OCI-LY7 (cell line): ENCODE measurements at regions not wholly inside any gene's neighbourhood (a gene's known extent, or its start where the extent isn't known, plus 50 kb on each side); places are given as distances from the start of the nearest gene placed in this dataset.

Experiments used
- BruUV-seq: library from RNA; stranded (reverse); fragments of 400-500 nt; replicated peaks from 2 replicates; lab custom pipeline; 2021; lab: Mats Ljungman, UMichigan
- CTCF ChIA-PET: fragments of 300-600 bp; sonication (Branson Sonifier 250); formaldehyde crosslinking; loops from one replicate; lab custom pipeline; 2022; ENCODE audit warnings: antibody characterized with exemption; ENCODE audit not compliant: unreplicated experiment; lab: Charles Lee
- POLR2A ChIA-PET: fragments of 300-600 bp; sonication (Branson Sonifier 250); formaldehyde crosslinking; loops from one replicate; lab custom pipeline; 2022; ENCODE audit warnings: antibody characterized with exemption; lab: Charles Lee
- DNase-seq: peaks from one replicate; pipeline ENCODE4 v3.0.0-alpha.2; 2015; ENCODE audit warnings: low spot score
- H2AFZ ChIP-seq: fragments of 200-600 bp; sonication (generic), shearing (Covaris generic); 2 replicates; pipeline ENCODE4 v1.6.1; 2014; ENCODE audit warnings: mild to moderate bottlenecking, antibody characterized with exemption, low read length, moderate library complexity
- H3K27ac ChIP-seq: fragments of 200-600 bp; sonication (generic); 2 replicates; pipeline ENCODE4 v1.5.1; 2014; ENCODE audit warnings: mixed run types, low read depth, mild to moderate bottlenecking, moderate library complexity, low read length, inconsistent platforms; ENCODE audit not compliant: poor library complexity, severe bottlenecking
- H3K36me3 ChIP-seq: fragments of 200-600 bp; sonication (generic); 2 replicates; pipeline ENCODE4 v1.6.1; 2014; ENCODE audit warnings: mild to moderate bottlenecking, antibody characterized with exemption, low read length, moderate library complexity, mixed read lengths; ENCODE audit not compliant: insufficient read depth
- H3K4me1 ChIP-seq: fragments of 200-600 bp; sonication (generic); 2 replicates; pipeline ENCODE4 v1.5.1; 2014; ENCODE audit warnings: mild to moderate bottlenecking, low read length; ENCODE audit not compliant: insufficient read depth, poor library complexity, severe bottlenecking
- H3K4me2 ChIP-seq: fragments of 200-600 bp; sonication (generic); 2 replicates; pipeline ENCODE4 v1.6.1; 2014; ENCODE audit warnings: mild to moderate bottlenecking, low read length
- H3K4me3 ChIP-seq: fragments of 200-600 bp; sonication (generic); 2 replicates; pipeline ENCODE4 v1.5.1; 2014; ENCODE audit warnings: mild to moderate bottlenecking, low read depth, low read length; ENCODE audit not compliant: poor library complexity, severe bottlenecking
- H3K79me2 ChIP-seq: fragments of 200-600 bp; sonication (generic); 2 replicates; pipeline ENCODE4 v1.6.1; 2016; ENCODE audit warnings: low read depth, mild to moderate bottlenecking, low read length, moderate library complexity, mixed read lengths; ENCODE audit not compliant: insufficient read depth
- H3K9me2 ChIP-seq: fragments of 200-600 bp; sonication (generic); 2 replicates; pipeline ENCODE4 v1.6.1; 2016; ENCODE audit warnings: mild to moderate bottlenecking, low read length, mixed read lengths; ENCODE audit not compliant: insufficient read depth
- H3K9me3 ChIP-seq: fragments of 200-600 bp; sonication (generic); 2 replicates; pipeline ENCODE4 v1.6.1; 2014; ENCODE audit warnings: mild to moderate bottlenecking, mixed run types, low read length, mixed read lengths
- H4K20me1 ChIP-seq: fragments of 200-600 bp; sonication (generic); 2 replicates; pipeline ENCODE4 v1.6.1; 2014; ENCODE audit warnings: mild to moderate bottlenecking, antibody characterized with exemption, low read length, moderate library complexity, mixed read lengths; ENCODE audit not compliant: insufficient read depth
- CTCF ChIP-seq: fragments of 200-600 bp; sonication (generic); conservative IDR thresholded peaks from 2 replicates; pipeline ENCODE4 v1.5.1; 2014; ENCODE audit warnings: mild to moderate bottlenecking, antibody characterized with exemption, low read length, moderate library complexity, mixed read lengths
- EZH2phosphoT487 ChIP-seq: fragments of 200-600 bp; sonication (generic); IDR thresholded peaks from 2 replicates; pipeline ENCODE4 v1.6.1; 2018; ENCODE audit warnings: low read depth, borderline replicate concordance, mild to moderate bottlenecking, mixed run types, antibody characterized with exemption, low read length, moderate library complexity, mixed read lengths
- intact Hi-C: fragments of 100-400 bp; cut with micrococcal nuclease; formaldehyde crosslinking; loops from one replicate; pipeline ENCODE4 v1.10.0; 2022; ENCODE audit not compliant: unreplicated experiment

- no peak overlapping the region for H2AFZ ChIP-seq
- H3K4me3 ChIP-seq = no peak overlapping the region
- H3K4me1 ChIP-seq = no peaks in the 10 kb centered on the region
- no TSS peak for BruUV-seq
- H3K9me3 ChIP-seq = no peaks in the 10 kb centered on the region
- POLR2A ChIA-PET = interaction anchor here (0.8 kb wide), 1 partner anchor 15 kb away, joined by 3 read pairs; no protein-coding TSS in a partner anchor
- no peak for DNase-seq
- TF ChIP-seq CTCF (no peak), EZH2phosphoT487 (no peak)
- intact Hi-C loops = no loop called here
- H3K36me3 ChIP-seq = no peaks in the 10 kb centered on the region
- no peak overlapping the region for H3K4me2 ChIP-seq
- no peaks in the 10 kb centered on the region for H4K20me1 ChIP-seq
- no peak overlapping the region for H3K27ac ChIP-seq
- H3K79me2 ChIP-seq = no peaks in the 10 kb centered on the region
- CTCF ChIA-PET = no interaction called here
- H3K9me2 ChIP-seq = no peaks in the 10 kb centered on the region
These were observed 148.6 kb upstream of the NWD2 start for GRCh38 chr4:37095925-37096324.

- Histone ChIP-seq H3K9me3 (no peaks in the 10 kb centered on the region), H3K27ac (no peak overlapping the region), H3K4me1 (no peaks in the 10 kb centered on the region), H3K79me2 (no peaks in the 10 kb centered on the region), H3K4me2 (no peak overlapping the region), H3K36me3 (no peaks in the 10 kb centered on the region), H2AFZ (no peak overlapping the region), H4K20me1 (no peaks in the 10 kb centered on the region), H3K4me3 (no peak overlapping the region), H3K9me2 (no peaks in the 10 kb centered on the region)
- ChIA-PET POLR2A (no interaction called here), CTCF (no interaction called here)
- TF ChIP-seq CTCF (no peak), EZH2phosphoT487 (no peak)
- intact Hi-C loops = no loop called here
- no peak for DNase-seq
- BruUV-seq = no TSS peak
These were observed 143.4 kb upstream of the NWD2 start for GRCh38 chr4:37101182-37101581.

- intact Hi-C loops = no loop called here
- DNase-seq = no peak
- H3K27ac ChIP-seq = no peak overlapping the region
- H4K20me1 ChIP-seq = no peaks in the 10 kb centered on the region
- no peak overlapping the region for H3K4me2 ChIP-seq
- no peak overlapping the region for H2AFZ ChIP-seq
- no peaks in the 10 kb centered on the region for H3K79me2 ChIP-seq
- H3K4me1 ChIP-seq = no peaks in the 10 kb centered on the region
- TF ChIP-seq EZH2phosphoT487 = no peak
- TF ChIP-seq CTCF = no peak
- no TSS peak for BruUV-seq
- CTCF ChIA-PET = no interaction called here
- no peaks in the 10 kb centered on the region for H3K36me3 ChIP-seq
- no peaks in the 10 kb centered on the region for H3K9me2 ChIP-seq
- no peaks in the 10 kb centered on the region for H3K9me3 ChIP-seq
- no peak overlapping the region for H3K4me3 ChIP-seq
- POLR2A ChIA-PET = no interaction called here
These were observed 142.9 kb upstream of the NWD2 start for GRCh38 chr4:37101686-37102085.
